ENCODE measurements at regions not wholly inside any gene's neighbourhood (a gene's known extent, or its start where the extent isn't known, plus 50 kb on each side); places are given as distances from the start of the nearest gene placed in this dataset.

DNA sequence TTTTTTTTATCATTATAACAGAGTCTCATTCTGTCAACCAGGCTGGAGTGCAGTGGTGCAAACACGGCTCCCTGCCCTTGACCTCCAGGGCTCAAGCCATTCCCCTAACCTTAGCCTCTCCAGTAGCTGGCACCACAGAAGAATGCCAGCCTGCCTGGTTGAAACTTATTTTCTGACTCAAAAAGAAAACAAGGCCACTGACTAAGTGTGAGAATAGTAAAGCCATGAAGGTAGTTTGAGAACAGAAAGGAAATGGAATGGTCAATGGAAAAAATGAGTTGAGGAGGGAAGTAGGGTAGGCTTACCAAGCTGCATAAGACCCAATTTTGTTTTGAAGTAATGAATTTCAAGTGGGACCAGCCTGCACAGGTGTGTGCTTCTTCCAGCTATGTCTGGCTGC is 82.8 kb upstream of the RORB start:
- no peak overlapping the region for H2BK120ac ChIP-seq (ENCODE audit: low read depth, low read length)
- intact Hi-C loops (cut with micrococcal nuclease): no loop called here
- no peak overlapping the region for H2AK9ac ChIP-seq (replicated peaks; ENCODE audit: low read depth, low read length, poor library complexity)
- BruUV-seq (replicated peaks): no TSS peak
- H3K9me1 ChIP-seq (ENCODE audit: insufficient read depth, low read length): no peaks in the 10 kb centered on the region
- H3K4me2 ChIP-seq (ENCODE audit: low read depth, low read length): no peak overlapping the region
- ChIA-PET POLR2A (ENCODE audit: unreplicated experiment) (no interaction called here), CTCF (no interaction called here)
- H3K14ac ChIP-seq (replicated peaks; ENCODE audit: low read depth, low read length): no peak overlapping the region
- dilution Hi-C loops (cut with HindIII; ENCODE audit: low sequenced_read_pairs, unreplicated experiment): no loop called here
- H4K91ac ChIP-seq (ENCODE audit: insufficient read depth, low read depth, low read length): no peak overlapping the region
- no peaks in the 10 kb centered on the region for H4K20me1 ChIP-seq (ENCODE audit: insufficient read depth, low read length)
- H3K18ac ChIP-seq (ENCODE audit: low read depth, low read length): no peak overlapping the region
- H2BK20ac ChIP-seq (ENCODE audit: low read depth, low read length): no peak overlapping the region
- no peak overlapping the region for H2BK5ac ChIP-seq (ENCODE audit: low read depth, low read length, poor library complexity, severe bottlenecking)
- no peak overlapping the region for H3K4ac ChIP-seq (ENCODE audit: low read depth, low read length)
- DNase-seq: no peak
- no peak for ATAC-seq (ENCODE audit: low read depth)
- in situ Hi-C loops (cut with MboI; ENCODE audit: low sequenced_read_pairs): no loop called here
- no CpG with 5 or more reads among the region's 1 CpG for WGBS, 2 experiments (ENCODE audit: extremely low coverage in 2 of 2, insufficient read length in 1 of 2)
- H3K9me3 ChIP-seq (ENCODE audit: control insufficient read depth, insufficient read depth, low read length): peaks cover 7% of the 10 kb centered on the region
- H4K8ac ChIP-seq (ENCODE audit: low read depth in 2 of 2, low read length in 2 of 2): no peak overlapping the region
- no peak overlapping the region for H4K5ac ChIP-seq (ENCODE audit: low read depth, low read length)
- H2AK5ac ChIP-seq (ENCODE audit: low read depth, low read length): no peak overlapping the region
- no peak overlapping the region for H3K23ac ChIP-seq (ENCODE audit: low read depth, low read length)
- no peak overlapping the region for H3K56ac ChIP-seq (ENCODE audit: extremely low read depth, insufficient read depth, low read length)
- no peaks in the 10 kb centered on the region for H3K79me1 ChIP-seq (ENCODE audit: low read depth in 1 of 2, low read length in 2 of 2)
- H3K9ac ChIP-seq (ENCODE audit: low read depth, low read length): no peak overlapping the region
- no peak overlapping the region for H2BK15ac ChIP-seq (ENCODE audit: low read depth, low read length)
- no peak overlapping the region for H2AFZ ChIP-seq (replicated peaks; ENCODE audit: low read length, poor library complexity)
- no peaks in the 10 kb centered on the region for H3K36me3 ChIP-seq (ENCODE audit: control insufficient read depth, insufficient read depth, low read length)
- H3K27me3 ChIP-seq (ENCODE audit: control insufficient read depth, insufficient read depth, low read length): no peaks in the 10 kb centered on the region
- no peak overlapping the region for H3K27ac ChIP-seq (ENCODE audit: insufficient read depth, low read length)
- no peak overlapping the region for H3K4me3 ChIP-seq (ENCODE audit: insufficient read depth, low read depth, low read length)
- TF ChIP-seq POLR2A (IDR thresholded peaks at IDR 0.05; ENCODE audit: low read depth, low read length): no peak
- H3K4me1 ChIP-seq (ENCODE audit: control insufficient read depth, insufficient read depth, low read length): no peaks in the 10 kb centered on the region

Measured in IMR-90 (cell line).